GM19455 (cell line): ENCODE measurements at regions not wholly inside any gene's neighbourhood (a gene's known extent, or its start where the extent isn't known, plus 50 kb on each side); places are given as distances from the start of the nearest gene placed in this dataset.

Source experiments
- ATAC-seq: cut with Tn5 transposase; IDR thresholded peaks from one replicate; pipeline ENCODE4 v1.9.1; 2021; ENCODE audit not compliant: unreplicated experiment

- no peak for ATAC-seq
These were observed 562.8 kb upstream of the GOT2 start for GRCh38 chr16:59296888-59297287.

- no peak for ATAC-seq
These were observed 562.0 kb upstream of the GOT2 start for GRCh38 chr16:59295993-59296736.

- no peak for ATAC-seq
These were observed 561.4 kb upstream of the GOT2 start for GRCh38 chr16:59295474-59295873.

- ATAC-seq: no peak
These were observed 556.6 kb upstream of the GOT2 start for GRCh38 chr16:59290718-59291117.

- ATAC-seq: no peak
These were observed 555.0 kb upstream of the GOT2 start for GRCh38 chr16:59289151-59289550.

GRCh38 chr16:59274141-59274540, 540.0 kb upstream of the GOT2 start:
- no peak for ATAC-seq

GRCh38 chr16:59263955-59264354, 529.8 kb upstream of the GOT2 start:
- no peak for ATAC-seq

GRCh38 chr16:59260892-59261291, 526.8 kb upstream of the GOT2 start:
- no peak for ATAC-seq

- no peak for ATAC-seq
These were observed 525.8 kb upstream of the GOT2 start for GRCh38 chr16:59259950-59260319.

GRCh38 chr16:59259074-59259949, 525.2 kb upstream of the GOT2 start:
- ATAC-seq: no peak

GRCh38 chr16:59252317-59252716, 518.2 kb upstream of the GOT2 start:
- ATAC-seq: no peak

GRCh38 chr16:59249011-59249410, 514.9 kb upstream of the GOT2 start:
- no peak for ATAC-seq

- no peak for ATAC-seq
These were observed 508.4 kb upstream of the GOT2 start for GRCh38 chr16:59242556-59242955.

GRCh38 chr16:59238246-59238645, 504.1 kb upstream of the GOT2 start:
- ATAC-seq: no peak

GRCh38 chr16:59236804-59237458, 502.8 kb upstream of the GOT2 start:
- no peak for ATAC-seq

GRCh38 chr16:59224401-59224800, 490.3 kb upstream of the GOT2 start:
- ATAC-seq: no peak

- no peak for ATAC-seq
These were observed 485.9 kb upstream of the GOT2 start for GRCh38 chr16:59220011-59220410.

- ATAC-seq: no peak
These were observed 482.2 kb upstream of the GOT2 start for GRCh38 chr16:59216291-59216690.

GRCh38 chr16:59214455-59214854, 480.3 kb upstream of the GOT2 start:
- no peak for ATAC-seq

GRCh38 chr16:59213952-59214351, 479.8 kb upstream of the GOT2 start:
- no peak for ATAC-seq

GRCh38 chr16:59212492-59213024, 478.4 kb upstream of the GOT2 start:
- no peak for ATAC-seq
